ENCODE measurements at regions not wholly inside any gene's neighbourhood (a gene's known extent, or its start where the extent isn't known, plus 50 kb on each side); places are given as distances from the start of the nearest gene placed in this dataset.

GRCh38 chr10:22133749-22134624, 83.8 kb downstream of the EBLN1 start (continued):
- TF ChIP-seq ZBTB1 (CRISPR knock-in tag; IDR thresholded peaks at IDR 0.05; ENCODE audit: borderline replicate concordance, low read depth), result no peak
- TF ChIP-seq PPARD (CRISPR knock-in tag; IDR thresholded peaks at IDR 0.05), result no peak
- no peak for TF ChIP-seq ESRRB (CRISPR knock-in tag; IDR thresholded peaks at IDR 0.05; ENCODE audit: borderline replicate concordance)
- TF ChIP-seq ZNF449 (CRISPR knock-in tag; IDR thresholded peaks at IDR 0.05), result no peak
- TF ChIP-seq ZNF239 (CRISPR knock-in tag; IDR thresholded peaks at IDR 0.05), result peak; percentile 33; the same call in 1 of the 2 replicates
- TF ChIP-seq NCOA2 (IDR thresholded peaks at IDR 0.05; ENCODE audit: partially characterized antibody in 2 of 2), result no peak
- no peak for TF ChIP-seq CHCHD3 (CRISPR knock-in tag; IDR thresholded peaks at IDR 0.05)
- 0 out of 4 replicates have a peak, but pooled peaks of 1 of the 2 experiments have one; percentile 12 for TF ChIP-seq NONO (IDR thresholded peaks at IDR 0.05; ENCODE audit: low read depth in 2 of 2, low read length in 1 of 2)
- TF ChIP-seq PML (IDR thresholded peaks at IDR 0.05; ENCODE audit: low read length), result no peak
- TF ChIP-seq HSF4 (CRISPR knock-in tag; IDR thresholded peaks at IDR 0.05; ENCODE audit: borderline replicate concordance), result no peak
- TF ChIP-seq ZSCAN29 (IDR thresholded peaks at IDR 0.05), result peak; percentile 89
- no peak for TF ChIP-seq ZNF511 (CRISPR knock-in tag; IDR thresholded peaks at IDR 0.05)
- TF ChIP-seq RBM25 (IDR thresholded peaks at IDR 0.05; ENCODE audit: low read depth, low read length, severe bottlenecking), result no peak
- TF ChIP-seq CEBPG (CRISPR knock-in tag; IDR thresholded peaks at IDR 0.05), result peak; percentile 8; the same call in 1 of the 2 replicates
- TF ChIP-seq CEBPG (tag; conservative IDR thresholded peaks at IDR 0.05 in 1 of 2, IDR thresholded peaks at IDR 0.05 in 1 of 2), result no peak; a peak in 1 of 4 replicates
- TF ChIP-seq NKRF (IDR thresholded peaks at IDR 0.05; ENCODE audit: borderline replicate concordance), result peak; percentile 41; the same call in 1 of the 2 replicates
- TF ChIP-seq CTCFL (IDR thresholded peaks at IDR 0.05; ENCODE audit: borderline replicate concordance, insufficient read depth, low read depth, low read length, poor library complexity, severe bottlenecking), result no peak
- TF ChIP-seq E2F4 (CRISPR knock-in tag; IDR thresholded peaks at IDR 0.05; ENCODE audit: low read depth), result no peak
